AG04450 (cell line): ENCODE measurements at regions not wholly inside any gene's neighbourhood (a gene's known extent, or its start where the extent isn't known, plus 50 kb on each side); places are given as distances from the start of the nearest gene placed in this dataset.

Experiments used
- CTCF ChIA-PET: fragments of 300-600, 350-600 bp; formaldehyde crosslinking; extraction: SDS; loops from one replicate; lab custom pipeline; 2022; ENCODE audit warnings: antibody characterized with exemption, inconsistent platforms; lab: Charles Lee
- POLR2A ChIA-PET: fragments of 350-600 bp; formaldehyde crosslinking; extraction: SDS; loops from one replicate; lab custom pipeline; 2021; ENCODE audit warnings: antibody characterized with exemption, inconsistent platforms; lab: Yijun Ruan, JAX
- DNase-seq: peaks from one replicate; pipeline ENCODE4 v3.0.0-alpha.2; 2011; ENCODE audit warnings: low read depth, low spot score
- H3K27ac ChIP-seq: one replicate; pipeline ENCODE4 v1.5.1; 2012; ENCODE audit warnings: low read depth, low read length, control low read depth
- H3K27me3 ChIP-seq: one replicate; pipeline ENCODE4 v1.6.0; 2012; ENCODE audit warnings: low read length; ENCODE audit not compliant: control insufficient read depth, insufficient read depth
- H3K4me3 ChIP-seq: 2 replicates; pipeline ENCODE4 v1.5.1; 2011; ENCODE audit warnings: mild to moderate bottlenecking, low read depth, low read length, control low read depth
- H3K9me3 ChIP-seq: 2 replicates; pipeline ENCODE4 v1.5.1; 2012; ENCODE audit warnings: low read length; ENCODE audit not compliant: control insufficient read depth, insufficient read depth
- CTCF ChIP-seq: IDR thresholded peaks from 2 replicates; pipeline ENCODE4 v1.5.1; 2011; ENCODE audit warnings: low read depth, low read length, control low read depth, inconsistent platforms

DNA sequence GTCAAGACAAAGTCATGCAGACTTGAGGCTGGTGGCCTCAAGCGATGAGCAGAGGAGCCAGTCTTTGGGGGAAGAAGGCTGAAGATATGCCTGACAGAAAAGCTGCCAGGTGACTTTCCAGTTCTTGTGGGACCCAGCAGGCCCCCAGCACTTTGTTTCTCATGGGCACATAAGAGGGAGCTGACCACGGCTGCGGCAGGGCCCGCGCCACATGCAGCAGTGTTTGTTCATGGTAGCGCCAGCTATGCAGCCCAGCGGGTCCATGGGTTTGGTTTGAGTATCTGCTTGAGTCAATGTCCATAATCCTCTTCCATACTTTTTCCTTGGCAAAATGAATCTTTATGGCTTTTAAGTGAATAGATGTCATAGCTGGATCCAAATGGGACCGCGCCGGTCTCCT, 91.0 kb upstream of the LY86 start:
- CTCF ChIA-PET = no interaction called here
- H3K27me3 ChIP-seq = no peaks in the 10 kb centered on the region
- DNase-seq = no peak
- peaks cover 34% of the 10 kb centered on the region for H3K9me3 ChIP-seq
- H3K27ac ChIP-seq = no peak overlapping the region
- TF ChIP-seq CTCF = no peak
- POLR2A ChIA-PET = no interaction called here
- no peak overlapping the region for H3K4me3 ChIP-seq

DNA sequence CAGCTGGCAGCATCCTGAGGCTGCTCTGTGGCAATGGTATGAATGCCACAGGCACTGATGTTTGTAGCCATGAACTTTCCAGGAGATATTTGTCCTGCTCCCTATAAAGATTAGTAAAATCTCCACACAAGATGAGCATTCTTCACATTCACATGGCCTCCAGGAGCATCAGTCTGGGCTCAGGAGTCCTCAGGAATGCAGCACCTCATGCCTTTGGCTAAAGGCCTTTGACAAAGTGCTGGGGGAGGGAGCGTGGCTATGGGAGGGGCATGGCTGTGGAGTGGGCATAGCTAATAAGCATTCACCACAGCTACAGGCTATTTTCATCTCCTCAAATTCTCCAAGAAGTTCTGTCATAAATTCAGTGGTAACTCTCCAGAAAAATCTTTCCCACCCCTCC, 90.5 kb upstream of the LY86 start:
- ChIA-PET POLR2A (no interaction called here), CTCF (no interaction called here)
- Histone ChIP-seq H3K27ac (no peak overlapping the region), H3K4me3 (no peak overlapping the region), H3K9me3 (peaks cover 31% of the 10 kb centered on the region), H3K27me3 (no peaks in the 10 kb centered on the region)
- no peak for DNase-seq
- no peak for TF ChIP-seq CTCF

- ChIA-PET POLR2A (no interaction called here), CTCF (no interaction called here)
- H3K4me3 ChIP-seq = no peak overlapping the region
- DNase-seq = no peak
- H3K9me3 ChIP-seq = peaks cover 22% of the 10 kb centered on the region
- no peak overlapping the region for H3K27ac ChIP-seq
- TF ChIP-seq CTCF = no peak
- no peaks in the 10 kb centered on the region for H3K27me3 ChIP-seq
These were observed 85.3 kb upstream of the LY86 start for GRCh38 chr6:6503191-6503590.

- POLR2A ChIA-PET = no interaction called here
- Histone ChIP-seq H3K4me3 (no peak overlapping the region), H3K27me3 (no peaks in the 10 kb centered on the region), H3K27ac (no peak overlapping the region), H3K9me3 (peaks cover 15% of the 10 kb centered on the region)
- TF ChIP-seq CTCF = no peak
- CTCF ChIA-PET = no interaction called here
- DNase-seq = no peak
These were observed 83.4 kb upstream of the LY86 start for GRCh38 chr6:6505111-6505510.

- TF ChIP-seq CTCF = no peak
- no peak overlapping the region for H3K27ac ChIP-seq
- CTCF ChIA-PET = no interaction called here
- peaks cover 10% of the 10 kb centered on the region for H3K9me3 ChIP-seq
- H3K27me3 ChIP-seq = no peaks in the 10 kb centered on the region
- H3K4me3 ChIP-seq = no peak overlapping the region
- no peak for DNase-seq
- POLR2A ChIA-PET = interaction anchor here (0.6 kb wide), 1 partner anchor 11 kb away, joined by 3 read pairs; no protein-coding TSS in a partner anchor
These were observed 79.9 kb upstream of the LY86 start for GRCh38 chr6:6508643-6509042.
